BLaER1 treated with 17β-estradiol and CSF1 and Interleukin-3, amounts not matched to agents 10 nM and 100 nM (cell line): ENCODE measurements at regions not wholly inside any gene's neighbourhood (a gene's known extent, or its start where the extent isn't known, plus 50 kb on each side); places are given as distances from the start of the nearest gene placed in this dataset.
A peak's percentile ranks its signal among the peaks of the same experiment; 100 is the strongest.
"Not testable (repeated sequence)": the region's sequence is repeated elsewhere in the genome, so short reads cannot be mapped to it uniquely, and the experiment has no call there.

Experiments used
- H3K27ac ChIP-seq, 11 experiments: shearing (Covaris generic); formaldehyde crosslinking; 2 replicates each; pipeline ENCODE4 v1.8.1; 2022
- H3K27me3 ChIP-seq, 11 experiments: shearing (Covaris generic); formaldehyde crosslinking; 2 replicates each; pipeline ENCODE4 v1.8.1; 2022
- H3K36me3 ChIP-seq, 11 experiments: shearing (Covaris generic); formaldehyde crosslinking; 2 replicates each; pipeline ENCODE4 v1.8.1; 2022
- H3K4me1 ChIP-seq, 10 experiments: shearing (Covaris generic); formaldehyde crosslinking; 2 replicates each; pipeline ENCODE4 v1.8.1; 2022
- H3K4me2 ChIP-seq, 11 experiments: shearing (Covaris generic); formaldehyde crosslinking; 2 replicates each; pipeline ENCODE4 v1.8.1; 2022
- H3K4me3 ChIP-seq, 10 experiments: shearing (Covaris generic); formaldehyde crosslinking; 2 replicates each; pipeline ENCODE4 v1.8.1; 2022
- H3K9ac ChIP-seq, 11 experiments: shearing (Covaris generic); formaldehyde crosslinking; 2 replicates each; pipeline ENCODE4 v1.8.1; 2022
- H3K9me3 ChIP-seq, 11 experiments: shearing (Covaris generic); formaldehyde crosslinking; replicated peaks in 1 of 11; 2 replicates each; pipeline ENCODE4 v1.8.1; 2022
- H4K20me1 ChIP-seq, 11 experiments: shearing (Covaris generic); formaldehyde crosslinking; 2 replicates each; pipeline ENCODE4 v1.8.1; 2022
- Cebpa-rat ChIP-seq, 11 experiments: shearing (Covaris generic); IDR thresholded peaks; 2 replicates each; pipeline ENCODE4 v1.8.1; 2022

DNA sequence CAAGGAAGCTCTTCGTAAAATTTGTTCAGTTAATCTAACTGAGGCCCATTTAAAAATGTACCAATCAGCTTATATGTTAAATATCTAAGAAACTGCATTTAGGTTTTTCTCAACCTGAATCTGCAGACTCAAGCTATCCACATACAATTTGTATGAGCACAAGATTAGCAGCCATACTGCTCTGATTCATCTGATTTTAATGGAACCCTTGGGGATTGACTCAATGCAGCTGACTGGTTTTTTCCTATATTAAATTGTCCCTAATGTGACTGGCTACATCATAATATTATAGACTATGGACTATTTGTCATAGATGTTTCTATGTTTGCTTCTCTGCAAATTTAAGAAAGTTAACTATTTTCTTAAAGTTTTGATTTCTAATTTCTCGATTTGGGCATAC is 451.0 kb upstream of the TUSC1 start:
- no peak for TF ChIP-seq Cebpa-rat (IDR thresholded peaks at IDR 0.05)
- H3K9ac ChIP-seq: no peak overlapping the region; a peak in 1 of 22 replicates
- H3K4me1 ChIP-seq: peaks cover 0 to 22% (median 0%) of the 10 kb centered on the region in 10 experiments; a peak in 7 of 20 replicates
- H3K36me3 ChIP-seq: no peaks in the 10 kb centered on the region
- H3K4me3 ChIP-seq: no peak overlapping the region
- peak overlapping the region in 4 of 11 experiments; percentile 8 to 51 (median 40); a peak in 6 of 22 replicates for H3K4me2 ChIP-seq
- peak overlapping the region in 5 of 11 experiments; percentile 8 to 65 (median 28); a peak in 7 of 22 replicates for H3K27ac ChIP-seq
- H3K9me3 ChIP-seq: no peaks in the 10 kb centered on the region
- no peaks in the 10 kb centered on the region for H3K27me3 ChIP-seq
- no peaks in the 10 kb centered on the region for H4K20me1 ChIP-seq

DNA sequence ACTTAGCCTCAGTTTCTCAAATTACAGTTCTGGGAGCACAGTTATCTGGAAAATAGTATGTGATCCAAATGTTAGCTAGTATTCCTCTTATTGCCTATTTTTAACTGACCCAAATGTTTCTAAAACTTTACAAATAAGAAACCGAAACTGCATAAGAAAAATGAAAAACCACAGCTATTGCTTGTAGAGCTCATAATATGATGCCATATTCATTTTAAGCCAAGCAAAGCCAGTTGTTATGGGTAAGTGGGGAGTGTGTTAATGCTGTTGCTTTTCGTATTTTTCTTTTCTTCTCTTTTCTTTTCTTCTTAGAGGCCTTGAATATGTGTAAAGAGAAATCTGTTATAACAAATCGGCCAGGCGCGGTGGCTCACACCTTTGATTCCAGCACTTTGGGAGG is 447.4 kb upstream of the TUSC1 start:
- no peak for TF ChIP-seq Cebpa-rat (IDR thresholded peaks at IDR 0.05)
- Histone ChIP-seq H3K9ac (no peak overlapping the region), H3K27me3 (no peaks in the 10 kb centered on the region), H3K36me3 (no peaks in the 10 kb centered on the region), H3K9me3 (no peaks in the 10 kb centered on the region), H3K27ac (no peak overlapping the region), H3K4me1 (peaks cover 0 to 22% (median 0%) of the 10 kb centered on the region in 10 experiments; a peak in 7 of 20 replicates), H4K20me1 (no peaks in the 10 kb centered on the region), H3K4me2 (no peak overlapping the region), H3K4me3 (no peak overlapping the region)

DNA sequence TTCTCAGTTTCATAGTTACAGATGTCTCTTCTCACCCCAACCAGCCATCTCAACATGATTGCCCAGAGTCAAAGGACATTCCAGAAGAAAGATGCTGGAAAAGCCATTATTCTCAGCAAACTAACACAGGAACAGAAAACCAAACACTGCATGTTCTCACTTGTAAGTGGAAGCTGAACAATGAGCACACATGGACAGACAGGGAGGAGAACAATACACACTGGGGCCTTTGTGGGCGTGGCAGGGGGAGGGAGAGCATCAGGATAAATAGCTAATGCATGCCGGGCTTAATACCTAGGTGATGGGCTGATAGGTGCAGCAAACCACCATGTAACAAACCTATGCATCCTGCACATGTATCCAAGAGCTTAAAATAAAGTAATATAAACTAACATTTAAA is 437.8 kb upstream of the TUSC1 start:
- not testable (repeated sequence) for H3K36me3 ChIP-seq, H3K9me3 ChIP-seq, H3K4me2 ChIP-seq, H3K4me1 ChIP-seq, H3K27me3 ChIP-seq, H4K20me1 ChIP-seq, H3K4me3 ChIP-seq, H3K9ac ChIP-seq, H3K27ac ChIP-seq

DNA sequence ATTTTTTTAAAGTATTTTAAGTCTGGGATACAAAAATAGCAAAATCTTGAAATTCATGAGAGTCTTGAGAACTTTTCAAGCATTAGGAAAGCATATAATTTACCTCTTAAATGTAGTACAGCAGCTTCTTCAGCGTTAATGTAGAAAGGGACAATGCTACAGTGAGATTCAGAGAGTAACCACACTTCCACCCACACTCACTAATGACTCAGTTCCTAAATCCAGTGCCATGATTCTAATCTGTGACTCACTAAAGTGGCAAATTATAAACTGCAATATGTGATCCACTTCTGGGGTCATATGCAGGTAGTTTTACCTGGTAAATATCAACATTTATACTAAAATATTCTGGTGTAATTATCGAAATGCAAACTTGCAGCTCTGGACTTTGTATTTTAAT is 434.5 kb upstream of the TUSC1 start:
- no peak overlapping the region for H3K4me3 ChIP-seq
- no peak for TF ChIP-seq Cebpa-rat (IDR thresholded peaks at IDR 0.05)

DNA sequence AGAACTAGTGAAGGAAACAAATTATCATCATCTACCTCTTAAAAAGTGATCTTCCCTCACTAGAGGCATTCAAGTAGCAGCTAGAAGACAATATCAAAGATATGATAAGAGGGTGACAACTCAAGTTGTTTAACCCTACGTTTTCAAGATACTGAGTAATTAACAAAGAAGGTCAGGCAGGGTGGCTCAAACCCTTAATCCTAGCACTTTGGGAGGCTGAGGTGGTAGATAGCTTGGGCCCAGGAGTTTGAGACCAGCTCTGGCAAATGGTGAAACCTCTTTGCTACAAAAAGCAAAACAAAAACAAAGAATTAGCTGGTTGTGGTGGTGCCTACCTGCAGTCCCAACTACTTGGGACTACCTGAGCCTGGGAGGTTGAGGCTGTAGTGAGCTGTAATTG is 408.2 kb upstream of the TUSC1 start:
- H3K27me3 ChIP-seq: no peaks in the 10 kb centered on the region
- no peak overlapping the region for H3K9ac ChIP-seq

More for the DNA sequence above, 434.5 kb upstream of the TUSC1 start:
- no peak overlapping the region for H3K9ac ChIP-seq
- H3K27me3 ChIP-seq: no peaks in the 10 kb centered on the region
- H3K27ac ChIP-seq: no peak overlapping the region
- no peak overlapping the region for H3K4me2 ChIP-seq
- H3K4me1 ChIP-seq: no peaks in the 10 kb centered on the region
- no peaks in the 10 kb centered on the region for H3K36me3 ChIP-seq
- no peaks in the 10 kb centered on the region for H3K9me3 ChIP-seq
- H4K20me1 ChIP-seq: no peaks in the 10 kb centered on the region

DNA sequence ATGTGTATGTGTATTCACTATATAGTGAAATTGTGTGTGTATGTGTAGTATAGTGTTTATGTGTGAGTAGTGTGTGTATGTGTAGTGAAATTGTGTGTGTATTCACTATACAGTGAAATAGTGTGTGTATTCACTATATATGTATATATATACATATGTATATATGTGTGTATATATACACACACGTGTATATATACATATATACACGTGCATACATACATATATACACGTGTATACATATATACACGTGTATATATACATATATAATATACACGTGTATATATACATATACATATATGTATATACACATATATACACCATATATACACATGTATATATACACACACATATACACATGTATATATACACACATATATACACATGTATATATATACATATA is 403.6 kb upstream of the TUSC1 start:
- Histone ChIP-seq H3K4me2 (no peak overlapping the region), H3K4me3 (no peak overlapping the region), H3K36me3 (no peaks in the 10 kb centered on the region), H3K4me1 (no peaks in the 10 kb centered on the region), H3K9ac (no peak overlapping the region), H4K20me1 (no peaks in the 10 kb centered on the region), H3K9me3 (peaks cover 0 to 14% (median 11%) of the 10 kb centered on the region in 11 experiments; a peak in 11 of 22 replicates), H3K27ac (no peak overlapping the region), H3K27me3 (no peaks in the 10 kb centered on the region)
- TF ChIP-seq Cebpa-rat (IDR thresholded peaks at IDR 0.05): no peak

More for the DNA sequence above, 408.2 kb upstream of the TUSC1 start:
- Histone ChIP-seq H4K20me1 (no peaks in the 10 kb centered on the region), H3K4me2 (no peak overlapping the region), H3K36me3 (no peaks in the 10 kb centered on the region), H3K9me3 (no peaks in the 10 kb centered on the region), H3K27ac (no peak overlapping the region), H3K4me1 (no peaks in the 10 kb centered on the region), H3K4me3 (no peak overlapping the region)
- TF ChIP-seq Cebpa-rat (IDR thresholded peaks at IDR 0.05): no peak

DNA sequence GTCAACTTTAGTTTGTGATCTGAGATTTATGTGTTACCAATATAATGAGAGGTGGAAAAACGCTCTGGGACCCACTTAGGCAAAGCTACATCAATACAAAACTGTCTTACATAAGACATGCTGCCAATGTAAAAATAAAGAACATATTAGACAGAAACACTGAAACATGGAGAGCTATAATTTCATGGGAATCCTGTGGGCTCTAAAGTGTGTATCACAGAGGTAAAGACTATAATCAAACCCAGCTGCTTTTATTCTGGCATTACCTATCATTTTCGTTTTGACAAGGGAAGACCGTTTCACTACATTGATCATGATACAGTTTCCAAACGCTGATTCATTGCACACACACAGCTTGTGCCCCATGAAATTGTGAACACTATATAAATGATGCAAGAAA is 400.5 kb upstream of the TUSC1 start:
- Histone ChIP-seq H3K4me1 (no peaks in the 10 kb centered on the region), H3K4me3 (no peak overlapping the region), H4K20me1 (no peaks in the 10 kb centered on the region), H3K27me3 (no peaks in the 10 kb centered on the region), H3K9ac (no peak overlapping the region), H3K36me3 (no peaks in the 10 kb centered on the region), H3K27ac (no peak overlapping the region), H3K9me3 (peaks cover 0 to 32% (median 21%) of the 10 kb centered on the region in 11 experiments; a peak in 17 of 22 replicates), H3K4me2 (no peak overlapping the region)
- no peak for TF ChIP-seq Cebpa-rat (IDR thresholded peaks at IDR 0.05)

DNA sequence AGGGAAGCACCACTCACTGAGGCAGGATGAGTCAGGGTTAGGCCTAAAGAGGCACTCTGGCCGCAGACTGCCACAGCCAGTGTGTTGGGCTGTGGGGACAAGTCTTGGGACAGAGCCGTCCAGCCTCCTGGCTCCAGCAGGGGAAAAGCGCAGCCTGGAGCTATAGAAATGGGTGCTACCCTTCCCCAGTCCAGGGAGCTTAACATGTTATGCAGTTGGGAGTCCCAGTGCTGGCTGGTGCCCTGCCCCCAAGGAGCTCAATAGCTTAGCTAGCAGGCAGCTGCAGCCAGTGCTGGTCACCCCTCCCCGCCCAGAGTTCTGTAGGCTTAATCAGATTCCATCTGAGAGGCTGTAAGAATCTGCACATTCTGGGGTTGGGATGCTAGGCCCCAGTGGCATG is 399.6 kb upstream of the TUSC1 start:
- Histone ChIP-seq H4K20me1 (no peaks in the 10 kb centered on the region), H3K4me1 (no peaks in the 10 kb centered on the region)
- no peak for TF ChIP-seq Cebpa-rat (IDR thresholded peaks at IDR 0.05)

DNA sequence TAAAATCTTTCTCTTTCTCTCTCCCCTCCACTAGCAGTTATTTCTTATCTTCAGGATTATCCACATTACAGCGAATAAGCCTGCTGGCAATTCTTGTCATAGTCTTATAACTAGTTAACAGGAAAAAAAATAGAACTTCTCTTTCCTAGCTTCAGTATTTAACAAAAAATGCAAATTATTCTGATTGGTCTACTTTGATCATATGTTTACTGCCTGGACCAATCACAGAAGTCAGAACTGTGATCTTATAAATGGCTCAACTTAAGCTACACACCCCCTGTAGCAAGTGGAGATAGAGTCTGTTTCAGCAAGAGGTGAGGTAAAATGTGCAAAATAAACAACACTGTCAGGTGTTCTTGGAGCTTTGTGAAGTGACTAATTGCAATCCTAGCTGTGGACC is 389.4 kb upstream of the TUSC1 start:
- no peak overlapping the region for H3K9ac ChIP-seq
- H3K36me3 ChIP-seq: no peaks in the 10 kb centered on the region
- no peaks in the 10 kb centered on the region for H3K9me3 ChIP-seq
- H3K4me1 ChIP-seq: no peaks in the 10 kb centered on the region
- TF ChIP-seq Cebpa-rat (IDR thresholded peaks at IDR 0.05): no peak
- no peak overlapping the region for H3K4me3 ChIP-seq
- no peaks in the 10 kb centered on the region for H3K27me3 ChIP-seq
- H3K4me2 ChIP-seq: no peak overlapping the region
- H4K20me1 ChIP-seq: no peaks in the 10 kb centered on the region
- H3K27ac ChIP-seq: no peak overlapping the region

More for the DNA sequence above, 399.6 kb upstream of the TUSC1 start:
- Histone ChIP-seq H3K4me2 (no peak overlapping the region), H3K4me3 (no peak overlapping the region), H3K9me3 (peaks cover 0 to 40% (median 21%) of the 10 kb centered on the region in 11 experiments; a peak in 17 of 22 replicates), H3K27ac (no peak overlapping the region), H3K27me3 (no peaks in the 10 kb centered on the region), H3K9ac (no peak overlapping the region), H3K36me3 (no peaks in the 10 kb centered on the region)

DNA sequence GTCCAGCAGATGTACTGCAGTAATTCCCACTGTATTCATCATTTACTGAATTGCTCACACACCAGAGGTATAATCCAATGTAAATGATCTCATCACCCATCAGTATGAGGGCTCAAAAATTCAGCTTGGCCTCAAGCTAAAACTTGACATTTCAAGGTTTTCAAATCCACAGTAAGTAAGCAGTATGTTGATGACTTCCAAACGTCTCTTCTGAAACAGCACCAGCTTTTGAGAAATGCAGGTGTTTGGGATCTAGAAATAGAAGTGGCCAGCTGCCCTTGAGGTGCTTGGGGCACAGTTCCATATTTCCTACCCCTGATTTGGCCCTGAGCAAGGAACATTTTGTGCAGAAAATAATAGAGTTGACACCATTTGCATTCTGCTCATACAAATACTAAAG is 388.0 kb upstream of the TUSC1 start:
- H3K4me1 ChIP-seq: no peaks in the 10 kb centered on the region
- no peak for TF ChIP-seq Cebpa-rat (IDR thresholded peaks at IDR 0.05)
- no peak overlapping the region for H3K4me3 ChIP-seq
- H3K36me3 ChIP-seq: no peaks in the 10 kb centered on the region
- H3K9me3 ChIP-seq: no peaks in the 10 kb centered on the region
- H3K27me3 ChIP-seq: no peaks in the 10 kb centered on the region
- H3K9ac ChIP-seq: no peak overlapping the region
- H4K20me1 ChIP-seq: no peaks in the 10 kb centered on the region
- H3K4me2 ChIP-seq: no peak overlapping the region
- H3K27ac ChIP-seq: no peak overlapping the region
